ENCODE measurements at regions not wholly inside any gene's neighbourhood (a gene's known extent, or its start where the extent isn't known, plus 50 kb on each side); places are given as distances from the start of the nearest gene placed in this dataset.

GRCh38 chr2:138922973-138923563 is 142.9 kb upstream of the NXPH2 start:
- intact Hi-C loops (cut with DNase I): no loop called here
- no peak for DNase-seq
- WGBS, 2 donors: 40% methylated on average over 2 of the region's 2 CpGs

DNA sequence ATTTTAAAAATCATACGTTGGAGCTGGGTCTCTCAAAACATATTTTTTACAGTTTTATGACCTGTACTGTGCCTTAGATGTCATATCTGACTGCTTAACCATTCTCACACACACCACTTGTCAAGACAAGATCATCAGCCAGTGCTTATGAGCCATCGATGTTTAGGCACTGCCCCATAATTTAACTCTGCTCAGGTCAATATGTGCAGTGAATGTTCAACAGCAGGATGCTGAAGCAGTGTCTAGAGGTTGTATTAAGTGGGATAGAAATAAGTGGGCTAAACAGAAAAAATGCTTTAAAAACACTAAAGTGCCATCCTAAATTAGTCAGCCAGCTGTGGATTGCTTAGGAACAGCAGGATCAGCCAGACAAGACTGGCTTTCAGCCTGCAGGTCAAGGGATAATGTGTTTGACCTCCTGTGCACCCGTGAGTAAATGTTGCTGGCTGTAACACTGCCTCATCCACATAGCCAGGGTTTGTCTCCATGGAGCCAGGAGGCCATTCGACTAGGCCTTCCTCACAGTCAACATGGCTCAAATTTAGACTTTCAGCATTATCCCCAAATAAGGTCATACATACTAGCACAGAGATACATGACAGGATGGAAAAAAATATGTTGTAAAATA is 139.0 kb upstream of the NXPH2 start:
- ATAC-seq: no peak
- no peaks in the 10 kb centered on the region for H3K9me3 ChIP-seq
- TF ChIP-seq, protein P1, sequence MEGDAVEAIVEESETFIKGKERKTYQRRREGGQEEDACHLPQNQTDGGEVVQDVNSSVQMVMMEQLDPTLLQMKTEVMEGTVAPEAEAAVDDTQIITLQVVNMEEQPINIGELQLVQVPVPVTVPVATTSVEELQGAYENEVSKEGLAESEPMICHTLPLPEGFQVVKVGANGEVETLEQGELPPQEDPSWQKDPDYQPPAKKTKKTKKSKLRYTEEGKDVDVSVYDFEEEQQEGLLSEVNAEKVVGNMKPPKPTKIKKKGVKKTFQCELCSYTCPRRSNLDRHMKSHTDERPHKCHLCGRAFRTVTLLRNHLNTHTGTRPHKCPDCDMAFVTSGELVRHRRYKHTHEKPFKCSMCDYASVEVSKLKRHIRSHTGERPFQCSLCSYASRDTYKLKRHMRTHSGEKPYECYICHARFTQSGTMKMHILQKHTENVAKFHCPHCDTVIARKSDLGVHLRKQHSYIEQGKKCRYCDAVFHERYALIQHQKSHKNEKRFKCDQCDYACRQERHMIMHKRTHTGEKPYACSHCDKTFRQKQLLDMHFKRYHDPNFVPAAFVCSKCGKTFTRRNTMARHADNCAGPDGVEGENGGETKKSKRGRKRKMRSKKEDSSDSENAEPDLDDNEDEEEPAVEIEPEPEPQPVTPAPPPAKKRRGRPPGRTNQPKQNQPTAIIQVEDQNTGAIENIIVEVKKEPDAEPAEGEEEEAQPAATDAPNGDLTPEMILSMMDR (IDR thresholded peaks at IDR 0.05): no peak
- intact Hi-C loops (cut with DNase I): no loop called here
- no peak overlapping the region for H3K27ac ChIP-seq
- H3K36me3 ChIP-seq: no peaks in the 10 kb centered on the region
- H3K4me1 ChIP-seq: no peaks in the 10 kb centered on the region
- H3K4me3 ChIP-seq: no peak overlapping the region
- DNase-seq: no peak
- WGBS, 2 donors: 57 to 59% methylated on average over 4 of the region's 4 CpGs
- H3K27me3 ChIP-seq: no peaks in the 10 kb centered on the region

More at GRCh38 chr2:138922973-138923563, 142.9 kb upstream of the NXPH2 start:
- TF ChIP-seq, protein P1 (IDR thresholded peaks at IDR 0.05): peak in 6 of 9 donors; percentile 20 to 43 (median 30)
- ATAC-seq: no peak
- H3K36me3 ChIP-seq: no peaks in the 10 kb centered on the region
- no peaks in the 10 kb centered on the region for H3K9me3 ChIP-seq
- H3K27me3 ChIP-seq: no peaks in the 10 kb centered on the region
- no peak overlapping the region for H3K4me3 ChIP-seq
- H3K27ac ChIP-seq: no peak overlapping the region
- H3K4me1 ChIP-seq: no peaks in the 10 kb centered on the region

DNA sequence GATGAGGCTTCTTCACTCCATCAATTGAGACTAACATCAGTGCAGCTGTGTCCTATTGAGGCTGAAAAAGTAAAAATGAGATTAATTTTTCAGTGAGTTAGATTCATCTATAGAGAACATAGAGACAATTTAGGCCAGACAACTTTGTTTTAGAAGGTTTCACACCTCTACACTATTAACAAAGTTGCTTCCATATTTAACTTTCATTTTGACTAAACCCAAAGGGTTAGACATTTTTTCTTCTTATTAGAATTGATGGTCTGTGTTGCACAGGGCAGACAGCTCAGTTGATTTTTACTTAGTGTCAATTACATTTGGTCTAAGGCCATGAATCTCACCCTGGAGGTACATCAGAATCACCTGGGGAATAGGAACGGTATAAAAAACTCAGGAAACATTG is 130.2 kb upstream of the NXPH2 start:
- intact Hi-C loops (cut with DNase I): no loop called here
- DNase-seq (no peak), ATAC-seq (no peak)
- TF ChIP-seq, protein P1 (IDR thresholded peaks at IDR 0.05): no peak
- Histone ChIP-seq H3K4me3 (no peak overlapping the region), H3K9me3 (no peaks in the 10 kb centered on the region), H3K27me3 (no peaks in the 10 kb centered on the region), H3K36me3 (no peaks in the 10 kb centered on the region), H3K4me1 (no peaks in the 10 kb centered on the region), H3K27ac (no peak overlapping the region)
- 57 to 73% methylated on average over 1 of the region's 1 CpG for WGBS, 2 donors

DNA sequence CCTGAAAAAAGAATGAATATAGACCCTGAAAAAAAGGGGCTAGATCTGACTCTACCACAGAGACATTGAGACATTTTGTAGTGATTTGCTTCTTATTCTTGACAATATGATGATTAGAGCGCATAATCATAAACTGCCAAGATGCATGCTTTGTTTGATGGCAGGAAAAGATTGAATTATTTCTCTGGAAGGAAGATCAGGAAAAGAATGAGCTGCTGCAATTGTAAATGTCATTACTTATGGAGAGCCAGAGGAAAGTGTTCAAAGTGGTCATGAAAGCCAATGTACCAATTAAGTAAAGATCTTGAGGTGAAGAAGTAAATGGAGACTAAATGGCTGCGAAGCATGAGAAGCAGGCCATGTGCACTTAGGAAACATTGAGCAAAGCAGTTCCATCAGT is 126.4 kb upstream of the NXPH2 start:
- no peak for ATAC-seq
- 90 to 96% methylated on average over 2 of the region's 2 CpGs for WGBS, 2 donors
- no peaks in the 10 kb centered on the region for H3K36me3 ChIP-seq
- H3K4me3 ChIP-seq: no peak overlapping the region
- intact Hi-C loops (cut with DNase I): no loop called here
- H3K27ac ChIP-seq: no peak overlapping the region
- peaks cover 0 to 4% (median 0%) of the 10 kb centered on the region in 11 donors for H3K9me3 ChIP-seq
- DNase-seq: no peak
- no peaks in the 10 kb centered on the region for H3K4me1 ChIP-seq
- H3K27me3 ChIP-seq: no peaks in the 10 kb centered on the region
- TF ChIP-seq, protein P1 (IDR thresholded peaks at IDR 0.05): no peak
